ENCODE measurements at regions not wholly inside any gene's neighbourhood (a gene's known extent, or its start where the extent isn't known, plus 50 kb on each side); places are given as distances from the start of the nearest gene placed in this dataset.

DNA sequence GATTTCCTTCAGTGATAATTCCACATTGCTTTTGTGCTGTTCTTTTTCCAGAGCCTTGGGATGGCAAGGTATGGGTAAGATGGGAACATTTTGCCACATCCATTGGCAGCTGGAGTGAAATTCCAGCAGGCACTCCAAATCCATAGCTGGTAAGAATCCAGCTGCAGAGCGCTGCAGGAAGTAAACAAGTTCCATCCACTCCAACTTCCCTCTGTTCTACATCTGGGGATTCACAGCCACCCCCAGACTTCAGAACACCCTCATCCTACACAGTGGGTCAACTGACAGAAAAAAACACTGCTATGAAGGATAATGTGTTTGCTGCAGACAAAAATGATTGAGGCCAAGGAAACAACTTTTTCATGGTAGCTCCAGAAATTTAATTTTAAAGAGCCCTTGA is 747.8 kb downstream of the MAFB start:
- TF ChIP-seq CTCF (IDR thresholded peaks at IDR 0.05; ENCODE audit: low read length) (no peak), EZH2 (IDR thresholded peaks at IDR 0.05; ENCODE audit: borderline replicate concordance, low read length) (no peak)
